HepG2 (cell line): ENCODE measurements at regions not wholly inside any gene's neighbourhood (a gene's known extent, or its start where the extent isn't known, plus 50 kb on each side); places are given as distances from the start of the nearest gene placed in this dataset.

Experiments
- ATAC-seq: fragments of 200-7000 bp; cut with Tn5 transposase; 3 replicates; pipeline ENCODE4 v1.9.1; 2020; ENCODE audit warnings: mild to moderate bottlenecking, moderate library complexity
- BruUV-seq: library from RNA; stranded (reverse); fragments of 400-500 nt; replicated peaks from 2 replicates; lab custom pipeline; 2021; lab: Mats Ljungman, UMichigan
- CTCF ChIA-PET: fragments of 300-600 bp; formaldehyde crosslinking; extraction: SDS; loops from one replicate; lab custom pipeline; 2021; ENCODE audit warnings: low total read pairs, inconsistent platforms, low intra/inter-chr PET ratio; lab: Yijun Ruan, JAX
- POLR2A ChIA-PET: fragments of 350-600 bp; sonication (Branson Sonifier 250); formaldehyde crosslinking; loops from one replicate; lab custom pipeline; 2020; ENCODE audit warnings: antibody characterized with exemption, inconsistent platforms; lab: Yijun Ruan, JAX
- DNase-seq: peaks from one replicate; pipeline ENCODE4 v3.0.0-alpha.2; 2015; ENCODE audit warnings: low spot score
- FAIRE-seq: peaks from 3 replicates; lab custom pipeline; 2011; peaks lifted over from hg19 to GRCh38; lab: Jason Lieb, UNC
- H2AFZ ChIP-seq: one replicate; pipeline ENCODE4 v1.6.1; 2011; ENCODE audit warnings: low read length, inconsistent platforms
- H3K27ac ChIP-seq: fragments of 300-600 bp; 3 replicates; pipeline ENCODE4 v1.8.0; 2011; ENCODE audit warnings: mixed run types, mild to moderate bottlenecking, mixed read lengths, low read length, inconsistent platforms; ENCODE audit not compliant: insufficient read depth; ENCODE audit errors: extremely low read length
- H3K27me3 ChIP-seq, 2 experiments: fragments of 200-600 bp in 1 of 2; 2 replicates in 1 of 2; 3 replicates in 1 of 2; pipeline versions ENCODE4 v1.6.0 to v1.8.0; 2011; ENCODE audit warnings: low read length in 2 of 2, mild to moderate bottlenecking in 2 of 2, moderate library complexity in 2 of 2, inconsistent platforms in 1 of 2; ENCODE audit not compliant: insufficient read depth in 2 of 2, control insufficient read depth in 1 of 2
- H3K36me3 ChIP-seq, 2 experiments: fragments of 200-600 bp in 1 of 2; replicated peaks in 1 of 2; 2 replicates in 1 of 2; 3 replicates in 1 of 2; pipeline versions ENCODE4 v1.5.1 to v1.8.0; 2011; ENCODE audit warnings: low read length in 2 of 2, inconsistent platforms in 1 of 2; ENCODE audit not compliant: insufficient read depth in 2 of 2, control insufficient read depth in 1 of 2
- H3K4me1 ChIP-seq: 2 replicates; pipeline ENCODE4 v1.5.1; 2012; ENCODE audit warnings: low read length, inconsistent platforms; ENCODE audit not compliant: insufficient read depth
- H3K4me2 ChIP-seq: 2 replicates; pipeline ENCODE4 v1.6.0; 2011; ENCODE audit warnings: low read depth, low read length, inconsistent platforms
- H3K4me3 ChIP-seq, 3 experiments: fragments of 200-600 bp in 1 of 3; sonication (generic), shearing (Covaris generic) in 1 of 3; replicated peaks in 1 of 3; 2 replicates each; pipeline ENCODE4 v1.5.1; 2011 to 2016; ENCODE audit warnings: low read length in 3 of 3, inconsistent platforms in 2 of 3, low read depth in 2 of 3, mild to moderate bottlenecking in 2 of 3, control low read depth in 1 of 3, mixed read lengths in 1 of 3; ENCODE audit not compliant: insufficient read depth in 1 of 3
- H3K79me2 ChIP-seq: one replicate; pipeline ENCODE4 v1.6.1; 2011; ENCODE audit warnings: low read length, inconsistent platforms; ENCODE audit not compliant: insufficient read depth
- H3K9ac ChIP-seq: 2 replicates; pipeline ENCODE4 v1.6.0; 2011; ENCODE audit warnings: mild to moderate bottlenecking, low read depth, low read length, inconsistent platforms; ENCODE audit not compliant: insufficient read depth
- H3K9me3 ChIP-seq: 2 replicates; pipeline ENCODE4 v1.5.1; 2012; ENCODE audit warnings: mild to moderate bottlenecking, low read length
- H4K20me1 ChIP-seq: 2 replicates; pipeline ENCODE4 v1.6.0; 2011; ENCODE audit warnings: inconsistent platforms, mild to moderate bottlenecking, low read length, moderate library complexity; ENCODE audit not compliant: insufficient read depth
- EHMT2 ChIP-seq: fragments of 200-600 bp; sonication (generic); IDR thresholded peaks from 2 replicates; pipeline ENCODE4 v1.7.0; 2017; ENCODE audit warnings: antibody characterized with exemption, low read depth, low read length, borderline replicate concordance
- ETV5 ChIP-seq: IDR thresholded peaks from 2 replicates; pipeline ENCODE4 v1.6.1; 2018; ENCODE audit warnings: missing biosample characterization, missing genetic modification reagents, inconsistent platforms, borderline replicate concordance
- FOXP1 ChIP-seq, 2 experiments: fragments of 450-650 bp in 1 of 2; IDR thresholded peaks; 2 replicates each; pipeline ENCODE4 v1.6.1; 2017 to 2018; ENCODE audit warnings: antibody characterized with exemption in 1 of 2
- KDM5A ChIP-seq: fragments of 200-600 bp; sonication (generic); IDR thresholded peaks from 2 replicates; pipeline ENCODE4 v1.7.0; 2018; ENCODE audit warnings: antibody characterized with exemption, mild to moderate bottlenecking, low read length, borderline replicate concordance
- KLF13 ChIP-seq: sonication (generic); formaldehyde crosslinking; IDR thresholded peaks from 2 replicates; pipeline ENCODE4 v1.4.0; 2020; ENCODE audit warnings: mild to moderate bottlenecking, missing genetic modification reagents
- MLLT10 ChIP-seq: sonication (generic); formaldehyde crosslinking; IDR thresholded peaks from 2 replicates; pipeline ENCODE4 v1.4.0; 2020; ENCODE audit warnings: missing genetic modification reagents
- ZFP36L1 ChIP-seq: sonication (generic); formaldehyde crosslinking; IDR thresholded peaks from 2 replicates; pipeline ENCODE4 v1.8.0; 2022; ENCODE audit warnings: mild to moderate bottlenecking, missing genetic modification reagents, moderate library complexity
- ZFP91 ChIP-seq: sonication (generic); formaldehyde crosslinking; IDR thresholded peaks from 2 replicates; pipeline ENCODE4 v1.9.0; 2022; ENCODE audit warnings: missing genetic modification reagents, mild to moderate bottlenecking, borderline replicate concordance
- ZNF326 ChIP-seq: sonication (generic); formaldehyde crosslinking; IDR thresholded peaks from 2 replicates; pipeline ENCODE4 v1.4.0; 2020; ENCODE audit warnings: missing genetic modification reagents, borderline replicate concordance
- WGBS: methylation state at CpG from one replicate; pipeline ENCODE4 v1.1.6; 2017; ENCODE audit warnings: low lambda C conversion rate; 5-methylcytosine and 5-hydroxymethylcytosine counted together
- in situ Hi-C: cut with HindIII; loops from 2 replicates; pipeline ENCODE4 v1.10.0; 2017; ENCODE audit warnings: low pct_unique_long_range_greater_than_20kb; ENCODE audit not compliant: extremely low pct_ligation_motif_present
- intact Hi-C: fragments of 100-400 bp; cut with micrococcal nuclease; formaldehyde crosslinking; loops from one replicate; pipeline ENCODE4 v1.10.0; 2022; ENCODE audit not compliant: unreplicated experiment
- TF ChIP-seq, protein P1 (sequence below): sonication (generic); formaldehyde crosslinking; IDR thresholded peaks from 2 replicates; pipeline ENCODE4 v1.9.0; 2021; ENCODE audit warnings: missing genetic modification reagents, mild to moderate bottlenecking, borderline replicate concordance
- TF ChIP-seq, protein P2 (sequence below): IDR thresholded peaks from 2 replicates; pipeline ENCODE4 v1.6.1; 2016; ENCODE audit warnings: mild to moderate bottlenecking

GRCh38 chr2:158878003-158878402 is 82.9 kb downstream of the DAPL1 start:
- DNase-seq = no peak
- H3K36me3 ChIP-seq = no peaks in the 10 kb centered on the region
- ATAC-seq = no peak
- H3K4me3 ChIP-seq = no peak overlapping the region
- no peaks in the 10 kb centered on the region for H3K9me3 ChIP-seq
- H2AFZ ChIP-seq = no peak overlapping the region
- H3K79me2 ChIP-seq = no peaks in the 10 kb centered on the region
- no peak overlapping the region for H3K27ac ChIP-seq
- no peaks in the 10 kb centered on the region for H4K20me1 ChIP-seq
- POLR2A ChIA-PET = no interaction called here
- H3K4me2 ChIP-seq = no peak overlapping the region
- H3K4me1 ChIP-seq = peaks cover 12% of the 10 kb centered on the region; the same call in 1 of the 2 replicates
- intact Hi-C loops = no loop called here
- TF ChIP-seq KLF13 (CRISPR knock-in tag) (no peak), ZFP36L1 (CRISPR knock-in tag) (no peak), EHMT2 (no peak), KDM5A (no peak), FOXP1 (IDR thresholded peaks at IDR 0.05) (no peak), FOXP1 (CRISPR knock-in tag; IDR thresholded peaks at IDR 0.05) (no peak), ETV5 (CRISPR knock-in tag) (no peak), ZNF326 (no peak), ZFP91 (CRISPR knock-in tag) (no peak), MLLT10 (no peak)
- TF ChIP-seq, protein P1, sequence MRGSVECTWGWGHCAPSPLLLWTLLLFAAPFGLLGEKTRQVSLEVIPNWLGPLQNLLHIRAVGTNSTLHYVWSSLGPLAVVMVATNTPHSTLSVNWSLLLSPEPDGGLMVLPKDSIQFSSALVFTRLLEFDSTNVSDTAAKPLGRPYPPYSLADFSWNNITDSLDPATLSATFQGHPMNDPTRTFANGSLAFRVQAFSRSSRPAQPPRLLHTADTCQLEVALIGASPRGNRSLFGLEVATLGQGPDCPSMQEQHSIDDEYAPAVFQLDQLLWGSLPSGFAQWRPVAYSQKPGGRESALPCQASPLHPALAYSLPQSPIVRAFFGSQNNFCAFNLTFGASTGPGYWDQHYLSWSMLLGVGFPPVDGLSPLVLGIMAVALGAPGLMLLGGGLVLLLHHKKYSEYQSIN = no peak
- TF ChIP-seq, protein P2, sequence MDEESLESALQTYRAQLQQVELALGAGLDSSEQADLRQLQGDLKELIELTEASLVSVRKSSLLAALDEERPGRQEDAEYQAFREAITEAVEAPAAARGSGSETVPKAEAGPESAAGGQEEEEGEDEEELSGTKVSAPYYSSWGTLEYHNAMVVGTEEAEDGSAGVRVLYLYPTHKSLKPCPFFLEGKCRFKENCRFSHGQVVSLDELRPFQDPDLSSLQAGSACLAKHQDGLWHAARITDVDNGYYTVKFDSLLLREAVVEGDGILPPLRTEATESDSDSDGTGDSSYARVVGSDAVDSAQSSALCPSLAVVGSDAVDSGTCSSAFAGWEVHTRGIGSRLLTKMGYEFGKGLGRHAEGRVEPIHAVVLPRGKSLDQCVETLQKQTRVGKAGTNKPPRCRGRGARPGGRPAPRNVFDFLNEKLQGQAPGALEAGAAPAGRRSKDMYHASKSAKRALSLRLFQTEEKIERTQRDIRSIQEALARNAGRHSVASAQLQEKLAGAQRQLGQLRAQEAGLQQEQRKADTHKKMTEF (CRISPR knock-in tag) = no peak
- 80% methylated on average over 16 of the region's 16 CpGs for whole genome bisulfite sequencing
- FAIRE-seq = no peak
- in situ Hi-C loops = no loop called here
- H3K27me3 ChIP-seq = no peaks in the 10 kb centered on the region
- CTCF ChIA-PET = no interaction called here
- H3K9ac ChIP-seq = no peak overlapping the region
- no TSS peak for BruUV-seq
